HUES64 (cell line): ENCODE measurements at regions not wholly inside any gene's neighbourhood (a gene's known extent, or its start where the extent isn't known, plus 50 kb on each side); places are given as distances from the start of the nearest gene placed in this dataset.

Source experiments
- H3K27ac ChIP-seq: 2 replicates; pipeline ENCODE4 v1.7.0; 2013; ENCODE audit warnings: low read depth, low read length, inconsistent platforms
- H3K27me3 ChIP-seq: 2 replicates; pipeline ENCODE4 v1.6.1; 2013; ENCODE audit warnings: mild to moderate bottlenecking, low read length; ENCODE audit not compliant: insufficient read depth
- H3K36me3 ChIP-seq: 2 replicates; pipeline ENCODE4 v1.6.1; 2013; ENCODE audit warnings: mild to moderate bottlenecking, low read length; ENCODE audit not compliant: insufficient read depth
- H3K4me1 ChIP-seq: 2 replicates; pipeline ENCODE4 v1.6.1; 2013; ENCODE audit warnings: mild to moderate bottlenecking, low read length, moderate library complexity; ENCODE audit not compliant: insufficient read depth
- H3K4me3 ChIP-seq: 2 replicates; pipeline ENCODE4 v1.5.1; 2013; ENCODE audit warnings: mild to moderate bottlenecking, low read length, moderate library complexity
- H3K9ac ChIP-seq: 2 replicates; pipeline ENCODE4 v1.6.1; 2013; ENCODE audit warnings: mild to moderate bottlenecking, low read depth, low read length
- H3K9me3 ChIP-seq: 2 replicates; pipeline ENCODE4 v1.6.1; 2013; ENCODE audit warnings: low read depth, low read length; ENCODE audit not compliant: insufficient read depth
- WGBS: fragments of 150-250, 120-280 bp; methylation state at CpG from one replicate; pipeline ENCODE4 v1.1.7; 2013; ENCODE audit warnings: missing lambda C conversion rate; 5-methylcytosine and 5-hydroxymethylcytosine counted together

DNA sequence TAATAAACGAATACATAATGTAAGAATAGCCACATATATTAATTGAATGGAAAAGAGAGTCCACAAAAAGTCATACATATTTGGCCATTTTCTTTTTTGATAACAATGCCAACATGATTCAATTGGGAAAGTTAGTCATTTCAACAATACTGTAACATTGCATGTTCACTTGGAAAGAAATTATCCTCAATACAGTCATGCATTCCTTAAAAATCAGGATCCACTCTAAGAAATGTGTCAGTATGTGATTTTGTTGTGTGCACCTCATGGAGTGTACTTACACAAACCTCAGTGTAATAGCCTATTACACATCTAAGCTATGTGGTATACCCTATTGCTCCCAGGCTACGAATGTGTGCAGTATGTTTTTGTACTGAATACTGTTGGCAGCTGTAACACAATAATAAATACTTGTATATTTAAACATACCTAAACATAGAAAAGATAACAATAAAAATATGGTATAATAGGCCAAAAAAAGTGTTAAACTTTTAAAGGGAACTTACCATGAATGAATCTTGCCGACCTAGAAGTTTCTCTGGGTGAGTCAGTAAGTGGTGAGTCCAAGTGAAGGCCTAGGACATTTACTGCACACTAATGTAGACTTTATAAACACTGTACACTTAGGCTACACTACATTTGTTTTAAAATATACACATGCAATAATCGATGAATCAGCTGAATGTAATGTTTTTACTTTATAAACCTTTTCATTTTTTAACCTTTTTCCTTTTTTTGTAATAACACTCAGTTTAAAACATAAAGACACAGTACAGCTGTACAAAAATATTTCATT is 806.8 kb downstream of the PCDH18 start:
- Histone ChIP-seq H3K36me3 (no peaks in the 10 kb centered on the region), H3K4me1 (no peaks in the 10 kb centered on the region), H3K27ac (no peak overlapping the region), H3K27me3 (no peaks in the 10 kb centered on the region), H3K4me3 (no peak overlapping the region), H3K9me3 (no peaks in the 10 kb centered on the region), H3K9ac (no peak overlapping the region)
- 91% methylated on average over 2 of the region's 4 CpGs for WGBS

DNA sequence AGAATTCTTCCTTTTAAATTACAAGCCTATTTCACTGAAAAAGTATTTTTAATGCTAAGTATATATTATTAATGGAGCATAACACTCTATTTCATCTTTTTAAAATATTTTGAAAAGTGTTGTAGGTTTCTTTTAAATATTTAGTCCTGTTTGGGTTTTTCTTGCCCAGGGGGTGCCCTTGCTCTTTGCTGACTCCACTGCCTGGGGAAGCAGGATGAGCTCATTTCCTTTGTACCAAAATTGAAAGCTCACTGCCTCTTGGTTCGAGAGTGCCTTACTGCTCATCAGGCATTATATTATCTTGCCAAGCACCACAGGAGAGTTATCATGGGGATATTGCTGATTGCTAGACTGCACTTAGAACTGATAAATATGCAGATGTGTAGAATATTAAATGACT is 819.2 kb downstream of the PCDH18 start:
- Histone ChIP-seq H3K4me3 (no peak overlapping the region), H3K9me3 (no peaks in the 10 kb centered on the region), H3K27me3 (no peaks in the 10 kb centered on the region), H3K36me3 (no peaks in the 10 kb centered on the region), H3K4me1 (no peaks in the 10 kb centered on the region), H3K27ac (no peak overlapping the region), H3K9ac (no peak overlapping the region)
- WGBS = 73% methylated on average over 1 of the region's 1 CpG

DNA sequence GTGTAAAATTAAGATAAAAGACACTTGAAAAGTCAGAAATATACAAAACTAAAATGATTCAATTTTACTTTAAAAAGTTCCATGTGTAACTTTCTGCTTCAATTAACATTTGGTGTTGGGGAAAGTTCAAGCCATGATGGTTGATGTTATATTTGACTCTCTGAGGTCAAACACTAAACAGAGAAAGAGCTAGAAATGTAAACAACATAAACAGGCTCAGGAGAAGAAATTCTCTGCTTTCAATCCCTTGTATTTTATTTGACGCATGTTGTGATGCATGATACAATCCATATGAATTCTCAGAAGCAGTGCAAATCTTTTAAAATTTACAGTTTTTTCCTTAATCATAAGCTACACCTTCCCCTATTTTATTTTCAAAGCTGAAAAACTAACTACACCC is 822.4 kb downstream of the PCDH18 start:
- H3K9ac ChIP-seq = no peak overlapping the region
- 94% methylated on average over 1 of the region's 1 CpG for WGBS

DNA sequence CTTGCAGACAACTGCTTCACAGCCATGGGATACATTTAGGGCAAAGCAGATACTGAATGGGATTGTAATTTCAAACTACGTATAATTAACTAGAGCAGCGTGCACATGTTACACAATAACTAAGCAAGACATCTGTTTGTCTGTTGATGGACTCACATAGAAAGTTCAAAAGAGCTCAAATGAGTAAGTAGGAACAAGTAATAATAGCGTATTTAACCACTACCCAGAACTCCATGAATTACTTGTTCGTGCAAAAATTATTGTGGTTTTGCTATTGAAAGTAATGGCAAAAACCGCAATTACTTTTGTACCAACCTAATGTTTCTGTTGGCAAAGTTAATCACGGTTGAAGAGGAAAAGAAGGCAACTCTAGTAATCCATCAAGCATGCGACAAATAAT is 825.4 kb downstream of the PCDH18 start:
- WGBS = 100% methylated on average over 5 of the region's 7 CpGs
- Histone ChIP-seq H3K36me3 (no peaks in the 10 kb centered on the region), H3K9ac (no peak overlapping the region), H3K27me3 (no peaks in the 10 kb centered on the region), H3K27ac (no peak overlapping the region), H3K4me1 (no peaks in the 10 kb centered on the region), H3K4me3 (no peak overlapping the region), H3K9me3 (no peaks in the 10 kb centered on the region)

More for the DNA sequence above, 822.4 kb downstream of the PCDH18 start:
- Histone ChIP-seq H3K4me3 (no peak overlapping the region), H3K9me3 (no peaks in the 10 kb centered on the region), H3K4me1 (no peaks in the 10 kb centered on the region), H3K27me3 (no peaks in the 10 kb centered on the region), H3K36me3 (no peaks in the 10 kb centered on the region), H3K27ac (no peak overlapping the region)

DNA sequence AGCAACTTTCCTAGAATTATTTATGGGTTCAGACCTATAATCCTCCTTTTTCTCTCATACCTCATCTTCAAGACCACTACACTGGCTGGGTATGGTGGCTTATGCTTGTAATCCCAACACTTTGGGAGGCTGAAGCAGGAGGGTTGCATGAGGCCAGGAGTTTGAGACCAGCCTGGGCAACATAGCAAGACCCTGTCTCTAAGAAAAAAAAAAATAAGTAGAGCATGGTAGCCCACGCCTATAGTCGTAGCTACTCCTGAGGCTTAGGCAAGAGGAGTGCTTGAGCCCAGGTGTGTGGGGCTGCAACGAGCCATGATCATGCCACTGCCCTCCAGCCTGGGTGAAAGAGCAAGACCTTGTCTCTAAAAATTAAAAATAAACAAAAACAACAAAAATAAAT is 832.4 kb downstream of the PCDH18 start:
- H3K4me1 ChIP-seq = no peaks in the 10 kb centered on the region
- H3K27ac ChIP-seq = no peak overlapping the region
- no peak overlapping the region for H3K4me3 ChIP-seq
- H3K9ac ChIP-seq = no peak overlapping the region
- H3K27me3 ChIP-seq = no peaks in the 10 kb centered on the region
- H3K9me3 ChIP-seq = no peaks in the 10 kb centered on the region
- 91% methylated on average over 3 of the region's 3 CpGs for WGBS
- no peaks in the 10 kb centered on the region for H3K36me3 ChIP-seq

DNA sequence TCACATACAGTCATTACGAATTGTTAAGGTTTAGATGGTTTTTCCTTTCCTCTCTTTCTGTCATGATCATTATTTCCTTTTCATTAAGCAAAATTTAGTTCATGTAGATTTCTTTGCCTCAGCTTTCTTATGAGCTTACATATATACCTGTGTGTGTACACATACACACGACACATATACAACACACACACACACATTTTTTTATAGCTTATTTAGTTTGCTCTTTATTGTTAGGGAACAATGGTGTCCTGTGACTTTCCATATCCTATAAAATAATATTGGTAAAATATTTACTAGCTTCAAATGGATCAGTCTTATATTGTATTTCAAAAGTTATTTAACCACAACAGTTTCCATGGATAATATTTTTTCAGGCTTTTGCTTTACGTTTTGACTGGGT is 840.7 kb downstream of the PCDH18 start:
- Histone ChIP-seq H3K9me3 (no peaks in the 10 kb centered on the region), H3K36me3 (no peaks in the 10 kb centered on the region), H3K9ac (no peak overlapping the region), H3K27ac (no peak overlapping the region), H3K4me1 (peaks cover 14% of the 10 kb centered on the region), H3K4me3 (no peak overlapping the region), H3K27me3 (no peaks in the 10 kb centered on the region)
- 100% methylated on average over 1 of the region's 3 CpGs for WGBS

DNA sequence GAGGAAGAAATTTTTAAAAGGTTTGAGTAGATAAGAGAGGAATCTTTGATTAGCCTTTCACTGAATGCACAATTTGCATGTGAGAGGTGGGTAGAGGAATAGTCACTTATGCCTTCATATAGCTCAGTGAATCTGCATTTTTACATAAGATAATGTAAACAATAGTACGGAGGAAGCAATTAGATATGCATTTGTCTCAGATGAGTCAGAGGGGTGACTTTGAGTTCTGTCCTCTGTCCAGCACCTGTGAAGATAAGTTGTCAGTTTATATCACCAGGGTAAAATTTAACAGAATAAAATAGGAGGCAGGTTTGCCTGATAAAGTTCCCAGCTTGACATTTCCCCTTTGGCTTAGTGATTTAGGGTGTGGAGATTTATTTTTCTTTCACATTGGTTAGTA is 841.9 kb downstream of the PCDH18 start:
- 33% methylated on average over 1 of the region's 1 CpG for WGBS
- Histone ChIP-seq H3K4me1 (peaks cover 14% of the 10 kb centered on the region), H3K9me3 (no peaks in the 10 kb centered on the region), H3K27me3 (no peaks in the 10 kb centered on the region), H3K9ac (no peak overlapping the region), H3K4me3 (no peak overlapping the region), H3K36me3 (no peaks in the 10 kb centered on the region), H3K27ac (no peak overlapping the region)

DNA sequence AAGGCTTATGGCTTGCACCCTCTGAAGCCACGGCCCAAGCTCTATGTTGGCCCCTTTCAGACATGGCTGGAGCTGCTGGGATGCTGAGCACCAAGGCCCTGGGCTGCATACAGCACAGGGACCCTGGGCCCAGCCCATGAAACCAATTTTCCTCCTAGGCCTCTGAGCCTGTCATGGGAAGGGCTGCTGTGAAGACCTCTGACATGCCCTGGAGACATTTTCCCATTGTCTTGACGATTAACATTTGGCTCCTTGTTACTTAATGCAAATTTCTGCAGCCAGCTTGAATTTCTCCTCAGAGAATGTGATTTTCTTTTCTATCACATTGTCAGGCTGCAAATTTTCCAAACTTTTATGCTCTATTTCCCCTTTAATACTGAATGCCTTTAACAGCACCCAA is 844.7 kb downstream of the PCDH18 start:
- peaks cover 19% of the 10 kb centered on the region for H3K4me1 ChIP-seq
- H3K4me3 ChIP-seq = no peak overlapping the region
- no peak overlapping the region for H3K9ac ChIP-seq
- H3K36me3 ChIP-seq = no peaks in the 10 kb centered on the region
- H3K27me3 ChIP-seq = no peaks in the 10 kb centered on the region
- H3K27ac ChIP-seq = no peak overlapping the region
- no peaks in the 10 kb centered on the region for H3K9me3 ChIP-seq
- WGBS = 89% methylated on average over 2 of the region's 2 CpGs

DNA sequence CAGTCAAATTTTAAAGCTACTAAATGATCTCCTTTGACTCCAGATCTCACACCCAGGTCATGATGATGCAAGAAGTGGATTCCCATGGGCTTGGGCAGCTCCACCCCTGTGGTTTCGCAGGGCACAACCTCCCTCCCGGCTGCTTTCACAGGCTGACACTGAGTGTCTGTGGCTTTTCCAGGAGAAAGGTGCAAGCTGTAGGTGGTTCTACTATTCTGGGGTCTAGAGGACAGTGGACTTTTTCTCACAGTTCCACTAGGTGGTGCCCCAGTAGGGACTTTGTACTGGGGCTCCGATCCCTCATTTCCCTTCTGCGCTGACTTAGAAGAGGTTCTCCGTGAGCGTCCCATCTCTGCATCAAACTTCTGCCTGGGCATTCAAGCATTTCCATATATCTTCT is 845.2 kb downstream of the PCDH18 start:
- Histone ChIP-seq H3K27ac (no peak overlapping the region), H3K9me3 (no peaks in the 10 kb centered on the region), H3K9ac (no peak overlapping the region), H3K36me3 (no peaks in the 10 kb centered on the region), H3K27me3 (no peaks in the 10 kb centered on the region), H3K4me3 (no peak overlapping the region), H3K4me1 (peaks cover 19% of the 10 kb centered on the region)
- 87% methylated on average over 6 of the region's 6 CpGs for WGBS

DNA sequence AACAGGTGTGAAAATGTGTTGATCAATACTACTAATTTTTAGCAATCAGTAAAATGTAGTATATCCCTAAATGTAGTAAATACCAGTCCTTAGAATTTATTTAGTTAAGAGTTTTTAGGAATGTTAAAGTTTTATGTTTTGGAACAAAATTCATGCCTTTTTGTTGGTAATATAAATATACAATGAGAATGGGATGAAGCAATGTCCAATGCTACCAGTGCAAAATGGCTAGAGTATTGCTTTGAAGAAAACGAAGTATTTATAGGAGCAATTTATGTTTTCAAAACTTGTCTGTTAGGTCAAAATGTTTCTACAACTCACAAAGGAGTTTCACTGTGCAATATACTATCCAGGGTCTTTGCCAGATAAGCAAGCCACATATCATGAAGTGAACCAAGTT is 851.5 kb downstream of the PCDH18 start:
- WGBS = 91% methylated on average over 1 of the region's 1 CpG
- H3K36me3 ChIP-seq = no peaks in the 10 kb centered on the region
- H3K4me1 ChIP-seq = peaks cover 10% of the 10 kb centered on the region
- H3K9me3 ChIP-seq = no peaks in the 10 kb centered on the region
- H3K9ac ChIP-seq = no peak overlapping the region
- H3K27ac ChIP-seq = no peak overlapping the region
- no peaks in the 10 kb centered on the region for H3K27me3 ChIP-seq
- no peak overlapping the region for H3K4me3 ChIP-seq

DNA sequence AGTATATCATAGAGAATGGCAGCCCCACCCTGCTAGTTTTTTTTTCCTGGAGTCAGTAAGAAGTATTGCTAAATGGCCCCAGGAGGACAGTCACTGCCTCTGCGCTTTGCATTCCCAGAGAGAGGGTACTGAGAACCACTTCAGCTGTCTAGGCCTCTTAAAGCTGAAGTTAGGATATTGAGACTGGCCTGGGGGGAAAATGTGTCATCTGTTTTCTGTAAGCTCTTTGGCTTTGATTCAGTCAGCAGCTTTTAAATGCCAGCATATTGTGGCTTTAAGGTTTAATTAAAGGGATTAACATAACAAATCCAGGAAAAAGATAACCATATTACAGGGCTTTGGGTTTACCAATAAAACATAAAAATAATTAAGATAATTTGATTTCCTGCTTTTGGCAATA is 852.0 kb downstream of the PCDH18 start:
- H3K27me3 ChIP-seq = no peaks in the 10 kb centered on the region
- no peaks in the 10 kb centered on the region for H3K9me3 ChIP-seq
- no peaks in the 10 kb centered on the region for H3K36me3 ChIP-seq
- peaks cover 10% of the 10 kb centered on the region for H3K4me1 ChIP-seq
- 78% methylated on average over 1 of the region's 1 CpG for WGBS
- no peak overlapping the region for H3K27ac ChIP-seq
- no peak overlapping the region for H3K9ac ChIP-seq
- no peak overlapping the region for H3K4me3 ChIP-seq

DNA sequence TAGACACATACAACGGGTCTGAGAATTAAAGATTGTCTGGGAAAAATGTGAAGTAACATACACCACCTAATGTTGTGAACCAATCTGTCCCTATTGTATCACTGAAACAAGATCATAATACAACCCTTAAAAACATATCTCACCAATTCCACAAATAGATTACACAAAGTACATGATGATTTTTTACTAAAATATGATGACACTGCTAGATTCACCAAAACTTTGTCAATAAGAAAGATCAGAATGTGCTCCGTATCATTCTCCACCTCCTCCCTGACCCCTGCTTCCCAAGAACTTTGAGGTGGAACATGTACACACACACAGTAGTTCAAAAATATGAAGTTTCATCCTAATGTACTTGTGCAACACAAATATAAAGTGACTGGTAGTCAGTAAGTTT is 862.0 kb downstream of the PCDH18 start:
- Histone ChIP-seq H3K27me3 (no peaks in the 10 kb centered on the region), H3K4me3 (no peak overlapping the region), H3K4me1 (no peaks in the 10 kb centered on the region), H3K9ac (no peak overlapping the region), H3K27ac (no peak overlapping the region), H3K9me3 (no peaks in the 10 kb centered on the region), H3K36me3 (no peaks in the 10 kb centered on the region)
- 93% methylated on average over 2 of the region's 2 CpGs for WGBS
